Heart right ventricle (tissue), 16 donors: ENCODE measurements at regions not wholly inside any gene's neighbourhood (a gene's known extent, or its start where the extent isn't known, plus 50 kb on each side); places are given as distances from the start of the nearest gene placed in this dataset.

Source experiments
- ATAC-seq, 8 donors: fragments of 200-7000 bp; cut with Tn5 transposase; one replicate each; pipeline ENCODE4 v1.9.1; 2020; ENCODE audit warnings: mild to moderate bottlenecking in 8 of 8, moderate library complexity in 8 of 8, moderate number of reproducible peaks in 1 of 8
- DNase-seq, 2 donors: peaks; one replicate each; pipeline ENCODE4 v3.0.0-alpha.2; 2020
- H3K27ac ChIP-seq, 10 donors: fragments of 200-600 bp; sonication (generic) in 2 of 10; one replicate each; pipeline versions ENCODE4 v1.5.0 to v1.8.0; 2020 to 2022; ENCODE audit warnings: mild to moderate bottlenecking in 3 of 10
- H3K27me3 ChIP-seq, 7 donors: fragments of 200-600 bp; one replicate each; pipeline ENCODE4 v1.8.0; 2021 to 2022; ENCODE audit warnings: mild to moderate bottlenecking in 2 of 7
- H3K36me3 ChIP-seq, 9 donors: fragments of 200-600 bp; sonication (generic) in 1 of 9; one replicate each; pipeline versions ENCODE4 v1.5.0 to v1.8.0; 2020 to 2022; ENCODE audit warnings: mild to moderate bottlenecking in 2 of 9
- H3K4me1 ChIP-seq, 9 donors: fragments of 200-600 bp; sonication (generic) in 1 of 9; one replicate each; pipeline versions ENCODE4 v1.5.0 to v1.8.0; 2020 to 2022; ENCODE audit warnings: mild to moderate bottlenecking in 4 of 9
- H3K4me3 ChIP-seq, 10 donors: fragments of 200-600 bp; sonication (generic) in 2 of 10; one replicate each; pipeline versions ENCODE4 v1.5.0 to v1.8.0; 2020 to 2022; ENCODE audit warnings: mild to moderate bottlenecking in 7 of 10, moderate library complexity in 2 of 10
- H3K9me3 ChIP-seq, 11 donors: fragments of 200-600 bp in 10 of 11; sonication (generic) in 2 of 11; one replicate each; pipeline versions ENCODE4 v1.5.0 to v1.8.0; 2013 to 2022; ENCODE audit warnings: mild to moderate bottlenecking in 2 of 11, control low read depth in 1 of 11, moderate library complexity in 1 of 11
- WGBS, 2 donors: extraction: QIAGEN DNeasy Blood & Tissue Kit; methylation state at CpG; one replicate each; pipeline ENCODE4 v1.1.7; 2013; ENCODE audit warnings: inconsistent platforms in 1 of 2; 5-methylcytosine and 5-hydroxymethylcytosine counted together
- intact Hi-C, 10 donors: fragments of 100-400 bp; cut with DNase I; formaldehyde crosslinking; loops; one replicate each; pipeline versions ENCODE4 v1.11.1 to v1.14.2; 2022
- TF ChIP-seq, protein P1 (sequence below), 9 donors: fragments of 200-600 bp; sonication (generic) in 2 of 9; IDR thresholded peaks; one replicate each; pipeline versions ENCODE4 v1.5.0 to v1.8.0; 2021 to 2022; ENCODE audit warnings: antibody characterized with exemption in 9 of 9, mild to moderate bottlenecking in 5 of 9, moderate library complexity in 1 of 9
- donor health status: Arrhythmogenic right ventricular cardiomyopathy.
- donor health status: ischemic (EF 13 %, LVEDD 7.1; RV severe dilation, severe dysfunction).
- donor health status: healthy with polysubstance abuse.
- donor health status: DM: no; HTN: yes; CAD: no.
- donor health status: DM: no; HTN: no; CAD: no.
- donor health status: ischemic (EF 25% LVEDD 6.9; RV normal size, moderate dysfunction).
- donor health status: ischemic (EF 25% LVEDD 5.7; RV mildly dilated, moderate dysfunction).
- donor health status: healthy.
- donor health status: DM: yes; HTN: yes; CAD: no.
- donor health status: Ischemic cardiomyopathy.
- donor health status: ischemic (EF 35%, LVEDD 5.7; RV mildly dilated, moderate dysfunction).
- donor health status: nonischemic (EF 11% LVEDD 7.7; RV severe dilation, severe dysfunction).
- donor health status: DM: yes; HTN: yes; CAD: no.
- donor health status: PGD.
- donor health status: ischemic (EF 29% LVEDD 5.4; RV normal size, mild dysfunction).
- donor health status: nonischemic (EF 23%, LVEDD 6.1; RV moderate dilation, normal function).

DNA sequence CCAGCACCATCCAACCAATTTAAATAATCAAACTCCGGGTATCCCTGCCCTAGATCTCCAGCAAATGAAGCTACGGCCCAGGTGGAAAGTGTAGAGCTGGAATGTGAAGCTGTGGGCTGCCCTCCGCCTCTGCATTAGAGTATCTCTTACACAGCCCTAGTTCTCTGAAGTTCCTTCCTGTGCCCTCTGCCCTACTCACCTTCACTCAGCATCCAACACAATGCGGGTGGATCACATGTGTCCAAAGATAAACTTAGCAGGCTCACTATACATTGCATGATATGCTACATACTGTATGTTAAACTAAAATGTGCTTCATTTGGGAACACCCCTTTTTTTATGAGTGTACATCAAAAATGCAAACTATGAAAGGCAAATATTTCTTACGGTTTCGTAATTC is 70.0 kb upstream of the RAD23B start:
- ATAC-seq (no peak), DNase-seq (no peak)
- H3K9me3 ChIP-seq = no peaks in the 10 kb centered on the region
- TF ChIP-seq, protein P1, sequence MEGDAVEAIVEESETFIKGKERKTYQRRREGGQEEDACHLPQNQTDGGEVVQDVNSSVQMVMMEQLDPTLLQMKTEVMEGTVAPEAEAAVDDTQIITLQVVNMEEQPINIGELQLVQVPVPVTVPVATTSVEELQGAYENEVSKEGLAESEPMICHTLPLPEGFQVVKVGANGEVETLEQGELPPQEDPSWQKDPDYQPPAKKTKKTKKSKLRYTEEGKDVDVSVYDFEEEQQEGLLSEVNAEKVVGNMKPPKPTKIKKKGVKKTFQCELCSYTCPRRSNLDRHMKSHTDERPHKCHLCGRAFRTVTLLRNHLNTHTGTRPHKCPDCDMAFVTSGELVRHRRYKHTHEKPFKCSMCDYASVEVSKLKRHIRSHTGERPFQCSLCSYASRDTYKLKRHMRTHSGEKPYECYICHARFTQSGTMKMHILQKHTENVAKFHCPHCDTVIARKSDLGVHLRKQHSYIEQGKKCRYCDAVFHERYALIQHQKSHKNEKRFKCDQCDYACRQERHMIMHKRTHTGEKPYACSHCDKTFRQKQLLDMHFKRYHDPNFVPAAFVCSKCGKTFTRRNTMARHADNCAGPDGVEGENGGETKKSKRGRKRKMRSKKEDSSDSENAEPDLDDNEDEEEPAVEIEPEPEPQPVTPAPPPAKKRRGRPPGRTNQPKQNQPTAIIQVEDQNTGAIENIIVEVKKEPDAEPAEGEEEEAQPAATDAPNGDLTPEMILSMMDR (IDR thresholded peaks at IDR 0.05) = no peak
- H3K4me3 ChIP-seq = no peak overlapping the region
- no peak overlapping the region for H3K27ac ChIP-seq
- intact Hi-C loops = no loop called here
- 86 to 90% methylated on average over 6 of the region's 6 CpGs for WGBS, 2 donors
- H3K4me1 ChIP-seq = peaks cover 0 to 16% (median 0%) of the 10 kb centered on the region in 9 donors
- H3K36me3 ChIP-seq = no peaks in the 10 kb centered on the region
- no peaks in the 10 kb centered on the region for H3K27me3 ChIP-seq

DNA sequence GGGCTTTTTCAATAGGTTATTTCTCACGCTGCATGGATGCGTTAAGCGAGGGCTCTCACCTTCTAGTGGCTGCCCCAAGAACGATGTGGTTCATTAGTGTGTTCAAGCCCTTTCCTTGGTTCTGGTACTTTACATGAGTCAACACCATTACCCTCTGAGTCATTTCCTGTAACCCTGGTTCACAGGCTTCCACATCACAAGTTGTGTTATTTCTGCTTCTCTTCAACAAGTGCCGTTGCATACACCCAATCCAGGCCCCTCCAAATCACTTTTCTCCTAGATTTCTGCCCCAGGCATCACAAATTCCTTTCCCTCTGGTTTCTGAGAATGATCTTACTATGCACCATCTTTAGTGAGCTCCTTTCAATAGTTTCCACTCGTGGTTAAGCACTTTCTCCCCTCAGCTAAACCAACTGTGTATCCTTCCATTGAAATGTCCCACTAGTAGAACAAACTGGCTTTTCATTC is 69.5 kb upstream of the RAD23B start:
- TF ChIP-seq, protein P1 (IDR thresholded peaks at IDR 0.05) = no peak
- Histone ChIP-seq H3K4me3 (no peak overlapping the region), H3K4me1 (peaks cover 0 to 16% (median 0%) of the 10 kb centered on the region in 9 donors), H3K9me3 (no peaks in the 10 kb centered on the region), H3K27ac (peak overlapping the region in 1 of 10 donors; percentile 11), H3K36me3 (no peaks in the 10 kb centered on the region), H3K27me3 (no peaks in the 10 kb centered on the region)
- ATAC-seq = peak in 1 of 8 donors; percentile 52
- intact Hi-C loops = no loop called here
- 69 to 76% methylated on average over 6 of the region's 6 CpGs for WGBS, 2 donors
- DNase-seq = no peak

DNA sequence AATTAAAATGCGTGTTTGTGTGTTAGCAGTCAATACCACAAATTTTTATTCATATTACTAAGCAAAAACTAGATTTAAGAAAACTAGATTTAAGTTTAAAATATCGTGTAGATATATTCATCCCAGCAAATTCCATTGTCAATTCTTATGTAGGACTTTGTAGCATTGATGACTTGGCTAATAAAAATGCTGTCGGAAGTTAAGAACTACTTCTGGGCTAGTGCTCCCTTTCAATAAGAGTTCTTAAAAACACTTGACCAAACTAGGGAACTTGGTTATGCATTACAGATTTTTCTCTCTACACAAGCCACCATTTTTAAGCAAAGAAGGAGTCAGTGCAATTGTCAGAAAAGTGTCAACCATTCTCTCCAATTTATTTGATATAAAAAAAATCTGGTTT is 68.7 kb upstream of the RAD23B start:
- 93 to 95% methylated on average over 3 of the region's 3 CpGs for WGBS, 2 donors
- DNase-seq (no peak), ATAC-seq (no peak)
- intact Hi-C loops = no loop called here
- TF ChIP-seq, protein P1 (IDR thresholded peaks at IDR 0.05) = no peak
- Histone ChIP-seq H3K36me3 (no peaks in the 10 kb centered on the region), H3K27ac (no peak overlapping the region), H3K27me3 (no peaks in the 10 kb centered on the region), H3K4me3 (no peak overlapping the region), H3K4me1 (peaks cover 0 to 16% (median 0%) of the 10 kb centered on the region in 9 donors), H3K9me3 (no peaks in the 10 kb centered on the region)

DNA sequence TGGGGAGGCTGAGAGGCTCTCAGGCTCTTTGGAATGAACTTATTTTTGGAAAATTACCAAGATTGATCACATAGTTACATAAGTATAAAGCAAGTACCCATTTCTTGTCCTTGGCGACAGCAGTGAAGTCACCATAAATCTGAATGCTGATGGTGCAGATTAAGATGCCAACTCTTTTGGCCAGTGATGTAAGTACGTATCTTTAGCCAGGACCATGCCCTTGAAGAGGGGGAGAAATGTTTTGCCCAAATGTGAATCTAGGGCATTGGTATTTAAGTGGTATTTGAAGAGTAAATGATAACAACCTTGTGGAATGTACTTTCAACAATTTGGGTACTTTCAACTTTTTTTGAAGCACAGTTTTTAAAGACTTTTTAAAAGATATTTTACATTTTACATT is 68.2 kb upstream of the RAD23B start:
- H3K36me3 ChIP-seq = no peaks in the 10 kb centered on the region
- TF ChIP-seq, protein P1 (IDR thresholded peaks at IDR 0.05) = no peak
- no peak overlapping the region for H3K4me3 ChIP-seq
- peaks cover 0 to 16% (median 0%) of the 10 kb centered on the region in 9 donors for H3K4me1 ChIP-seq
- intact Hi-C loops = no loop called here
- H3K27me3 ChIP-seq = no peaks in the 10 kb centered on the region
- H3K27ac ChIP-seq = no peak overlapping the region
- no peaks in the 10 kb centered on the region for H3K9me3 ChIP-seq
- WGBS, 2 donors = 77 to 90% methylated on average over 2 of the region's 2 CpGs
- ATAC-seq (no peak), DNase-seq (no peak)
